CD1c-positive myeloid dendritic cell (primary cell): ENCODE measurements at regions not wholly inside any gene's neighbourhood (a gene's known extent, or its start where the extent isn't known, plus 50 kb on each side); places are given as distances from the start of the nearest gene placed in this dataset.
"Not testable (repeated sequence)": the region's sequence is repeated elsewhere in the genome, so short reads cannot be mapped to it uniquely, and the experiment has no call there.

Experiments used
- DNase-seq: peaks from one replicate; pipeline ENCODE4 v3.0.0-alpha.2; 2016; ENCODE audit errors: extremely low spot score

DNA sequence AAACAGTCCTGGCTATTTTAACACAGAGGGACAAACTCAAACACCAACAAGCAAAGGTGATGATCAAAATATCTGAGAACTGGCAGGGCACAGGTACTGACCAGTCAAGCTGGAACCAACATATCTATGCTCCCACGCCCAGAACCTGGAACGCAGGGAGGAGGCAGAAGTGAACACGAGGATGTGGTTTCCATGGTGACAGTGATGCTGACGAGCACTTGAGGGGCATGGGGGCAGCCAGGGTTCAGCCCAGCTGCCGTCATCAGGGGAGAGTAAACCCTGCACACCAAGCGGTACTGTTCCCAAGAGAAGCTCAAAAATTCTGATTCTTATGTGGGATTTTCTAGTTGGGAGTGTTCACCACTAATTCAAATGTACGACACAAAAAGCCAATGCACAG, 113.6 kb upstream of the SFSWAP start:
- no peak for DNase-seq

DNA sequence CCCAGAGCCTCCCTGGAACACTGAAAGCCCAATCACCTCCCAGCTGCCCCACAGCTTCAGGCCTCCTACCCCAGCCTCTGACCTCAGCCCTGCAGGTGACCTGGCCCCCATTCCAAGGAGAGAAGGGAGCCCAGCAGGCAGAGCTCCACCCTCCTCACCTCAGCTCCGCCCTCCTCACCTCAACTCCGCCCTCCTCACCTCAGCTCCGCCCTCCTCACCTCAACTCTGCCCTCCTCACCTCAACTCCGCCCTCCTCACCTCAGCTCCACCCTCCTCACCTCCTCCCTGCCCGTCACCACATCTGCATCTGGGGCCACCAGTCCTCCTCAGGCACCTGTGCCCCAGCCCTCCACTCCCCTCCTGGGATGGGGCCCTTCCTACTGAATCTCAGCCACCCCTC, 112.2 kb upstream of the SFSWAP start:
- DNase-seq: no peak

GRCh38 chr12:131599190-131600159, 111.4 kb upstream of the SFSWAP start:
- no peak for DNase-seq

GRCh38 chr12:131600160-131600532, 110.7 kb upstream of the SFSWAP start:
- no peak for DNase-seq

- DNase-seq: not testable (repeated sequence)
These were observed 109.4 kb upstream of the SFSWAP start for GRCh38 chr12:131601499-131601898.

DNA sequence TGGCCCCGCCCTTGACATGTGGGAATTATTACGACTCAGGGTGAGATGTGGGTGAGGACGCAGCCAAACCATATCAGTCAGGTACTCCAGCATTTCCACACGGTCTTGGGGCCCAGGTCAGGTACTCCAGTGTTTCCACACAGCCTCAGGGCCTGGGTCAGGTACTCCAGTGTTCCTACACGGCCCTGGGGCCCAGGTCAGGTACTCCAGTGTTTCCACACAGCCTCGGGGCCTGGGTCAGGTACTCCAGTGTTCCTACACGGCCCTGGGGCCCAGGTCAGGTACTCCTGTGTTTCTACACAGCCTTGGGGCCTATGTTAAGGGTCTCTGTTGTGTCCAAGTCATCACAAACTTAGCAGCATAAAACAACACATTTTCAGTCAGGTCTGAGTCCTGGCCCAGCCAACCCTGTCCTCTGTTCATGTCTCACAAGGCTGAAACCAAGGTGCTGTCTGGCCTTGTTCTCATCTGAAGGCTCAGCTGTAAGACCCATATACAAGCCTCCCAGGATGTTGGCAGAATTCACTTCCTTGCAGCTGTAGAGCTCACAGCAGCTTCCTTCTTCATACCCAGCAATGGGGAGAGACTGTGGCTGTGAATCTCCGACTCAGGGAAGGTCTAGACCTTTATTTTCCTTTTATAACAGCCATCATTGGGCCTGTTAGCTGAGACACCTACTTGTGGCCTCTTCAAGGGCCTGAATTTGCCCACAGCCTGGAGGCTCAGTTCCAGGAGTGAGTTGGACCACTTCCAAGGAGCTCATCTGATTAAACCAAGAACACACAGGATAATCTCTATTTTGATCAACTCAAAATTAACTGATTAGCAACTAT, 107.6 kb upstream of the SFSWAP start:
- peak; percentile 22 for DNase-seq

- peak; percentile 40 for DNase-seq
These were observed 106.7 kb upstream of the SFSWAP start for GRCh38 chr12:131603939-131604795.

GRCh38 chr12:131604859-131605258, 106.0 kb upstream of the SFSWAP start:
- DNase-seq: no peak

- DNase-seq: no peak
These were observed 105.5 kb upstream of the SFSWAP start for GRCh38 chr12:131605304-131605829.

DNA sequence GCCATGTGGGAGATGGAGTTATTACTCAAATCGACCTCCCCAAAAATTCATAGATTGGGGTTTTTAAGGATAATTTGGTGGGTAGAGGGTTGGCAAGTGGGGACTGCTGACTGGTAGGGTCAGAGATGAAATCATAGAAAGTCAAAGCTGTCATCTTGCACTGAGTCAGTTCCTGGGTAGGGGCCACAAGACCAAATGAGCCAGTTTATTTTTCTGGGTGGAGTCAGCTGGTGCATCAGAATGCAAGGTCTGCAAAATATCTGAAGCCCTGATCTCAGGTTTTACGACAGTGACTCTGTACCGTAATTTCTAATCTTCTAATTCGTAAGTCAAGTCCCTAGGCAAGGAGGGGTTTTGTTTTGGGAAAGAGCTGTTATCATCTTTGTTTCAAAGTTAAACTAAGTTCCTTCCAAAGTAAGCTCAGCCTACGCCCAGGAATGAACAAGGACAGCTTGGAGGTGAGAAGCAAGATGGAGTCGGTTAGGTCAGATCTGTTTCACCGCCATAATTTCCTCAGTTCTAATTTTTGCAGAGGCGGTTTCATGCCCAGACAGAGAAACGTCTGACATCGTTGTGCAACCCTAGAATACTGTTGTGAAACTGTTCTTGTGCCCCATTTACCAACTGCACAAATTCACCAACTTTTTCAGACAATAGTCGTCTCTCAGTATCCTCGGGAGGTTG, 104.5 kb upstream of the SFSWAP start:
- peak; percentile 56 for DNase-seq

DNA sequence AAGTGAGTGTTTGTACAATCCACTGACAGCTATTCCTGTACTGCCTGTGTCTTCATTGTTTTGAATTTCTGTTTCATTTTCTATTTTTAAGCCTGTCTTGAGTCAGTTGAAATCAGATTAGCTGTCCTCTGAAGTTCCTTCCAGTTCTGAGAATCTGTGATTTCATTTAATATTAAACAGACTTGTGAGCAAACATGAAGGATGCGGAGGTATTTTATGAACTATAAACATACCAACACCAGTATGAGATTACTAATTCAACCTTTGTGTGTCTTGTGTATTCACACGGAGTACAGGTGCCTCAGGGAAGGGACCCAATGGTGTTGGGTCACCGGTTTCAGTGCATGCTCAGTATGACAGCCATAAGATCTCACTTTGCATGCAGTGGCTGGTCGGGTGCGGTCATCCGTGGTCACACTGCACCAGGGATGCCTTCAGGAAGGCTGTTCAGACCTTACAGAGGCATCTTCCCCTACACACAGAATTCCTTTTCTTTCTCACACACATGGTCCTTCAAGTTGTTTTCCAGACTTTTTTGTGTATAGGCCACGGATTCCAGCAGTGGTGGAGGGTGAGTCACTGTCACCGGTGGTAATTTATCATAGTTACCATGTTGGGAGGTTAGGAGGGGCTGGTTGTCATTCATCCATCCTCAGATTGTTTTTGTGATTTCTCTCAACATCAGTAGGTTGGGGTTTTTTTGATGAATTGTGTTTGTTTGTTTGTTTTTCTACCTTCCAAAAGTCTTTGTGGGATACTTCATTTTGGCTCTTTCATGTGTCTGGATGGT, 103.0 kb upstream of the SFSWAP start:
- no peak for DNase-seq

- DNase-seq: peak; percentile 75
These were observed 101.9 kb upstream of the SFSWAP start for GRCh38 chr12:131608740-131609690.

- DNase-seq: no peak
These were observed 101.1 kb upstream of the SFSWAP start for GRCh38 chr12:131609762-131610161.

DNA sequence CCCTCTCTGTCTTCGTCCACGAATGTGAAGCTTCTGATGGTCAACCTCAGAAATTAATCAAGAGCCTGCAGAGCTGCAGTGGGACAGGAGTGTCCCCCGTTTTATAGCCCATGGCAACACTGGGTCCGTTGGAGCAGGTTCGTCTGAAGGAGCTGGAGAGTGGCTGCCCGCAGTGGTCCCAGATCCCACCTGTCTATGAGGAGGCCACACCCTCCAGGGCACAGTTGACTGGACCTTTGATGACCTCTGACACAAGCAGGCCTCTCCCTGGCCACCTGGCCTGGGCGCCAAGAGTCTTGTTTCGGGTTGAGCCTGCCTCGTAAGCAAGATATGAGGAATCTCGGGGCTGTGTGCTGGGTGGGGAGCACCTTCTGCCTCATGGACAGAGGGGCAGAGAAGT, 100.7 kb upstream of the SFSWAP start:
- no peak for DNase-seq

- DNase-seq: no peak
These were observed 100.0 kb upstream of the SFSWAP start for GRCh38 chr12:131610891-131611290.

- DNase-seq: no peak
These were observed 99.3 kb upstream of the SFSWAP start for GRCh38 chr12:131611416-131612091.

DNA sequence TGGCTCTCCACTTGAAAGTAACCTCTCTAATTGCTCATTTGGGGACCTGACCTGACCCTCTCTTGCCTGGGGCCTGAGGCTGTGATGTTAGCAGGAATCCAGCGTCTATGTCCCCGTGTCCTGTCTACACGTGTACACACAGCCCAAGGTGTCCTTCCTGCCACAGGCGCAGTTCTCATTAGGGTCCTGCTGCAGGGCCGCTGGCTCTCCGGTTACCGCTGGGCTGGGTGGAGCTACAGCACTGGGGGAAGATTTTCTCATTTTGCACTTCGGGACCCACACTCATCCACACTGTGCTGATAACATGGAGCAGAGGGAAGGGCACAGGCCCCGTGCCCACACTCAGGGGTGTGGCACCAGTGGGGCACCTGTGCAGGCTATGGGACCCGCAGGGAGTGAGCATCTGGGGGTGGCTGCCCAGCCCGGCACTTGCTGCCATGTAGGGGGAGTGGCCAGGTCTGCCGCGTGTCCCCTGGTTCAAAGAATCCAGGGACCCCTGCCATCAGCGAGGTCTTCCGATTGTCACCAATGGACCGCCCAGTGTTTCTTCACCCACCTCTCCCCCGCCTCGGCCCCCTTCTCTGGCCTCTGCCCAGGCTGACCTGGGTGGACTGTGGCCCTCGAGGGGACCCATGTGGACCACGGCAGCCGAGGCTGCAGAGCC, 98.7 kb upstream of the SFSWAP start:
- DNase-seq: no peak

GRCh38 chr12:131613186-131613585, 97.7 kb upstream of the SFSWAP start:
- DNase-seq: no peak
